ENCODE measurements at regions not wholly inside any gene's neighbourhood (a gene's known extent, or its start where the extent isn't known, plus 50 kb on each side); places are given as distances from the start of the nearest gene placed in this dataset.
"Not testable (repeated sequence)": the region's sequence is repeated elsewhere in the genome, so short reads cannot be mapped to it uniquely, and the experiment has no call there.

DNA sequence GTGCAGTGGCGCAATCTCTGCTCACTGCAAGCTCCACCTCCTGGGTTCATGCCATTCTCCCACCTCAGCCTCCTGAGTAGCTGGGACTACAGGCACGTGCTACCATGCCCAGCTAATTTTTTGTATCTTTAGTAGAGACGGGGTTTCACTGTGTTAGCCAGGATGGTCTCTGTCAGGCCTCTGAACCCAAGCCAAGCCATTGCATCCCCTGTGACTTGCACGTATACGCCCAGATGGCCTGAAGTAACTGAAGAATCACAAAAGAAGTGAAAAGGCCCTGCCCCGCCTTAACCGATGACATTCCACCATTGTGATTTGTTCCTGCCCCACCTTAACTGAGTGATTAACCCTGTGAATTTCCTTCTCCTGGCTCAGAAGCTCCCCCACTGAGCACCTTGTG is 147.2 kb upstream of the TRIB2 start:
- not testable (repeated sequence) for DNase-seq (ENCODE audit: extremely low spot score, insufficient read length, low read depth); FAIRE-seq

DNA sequence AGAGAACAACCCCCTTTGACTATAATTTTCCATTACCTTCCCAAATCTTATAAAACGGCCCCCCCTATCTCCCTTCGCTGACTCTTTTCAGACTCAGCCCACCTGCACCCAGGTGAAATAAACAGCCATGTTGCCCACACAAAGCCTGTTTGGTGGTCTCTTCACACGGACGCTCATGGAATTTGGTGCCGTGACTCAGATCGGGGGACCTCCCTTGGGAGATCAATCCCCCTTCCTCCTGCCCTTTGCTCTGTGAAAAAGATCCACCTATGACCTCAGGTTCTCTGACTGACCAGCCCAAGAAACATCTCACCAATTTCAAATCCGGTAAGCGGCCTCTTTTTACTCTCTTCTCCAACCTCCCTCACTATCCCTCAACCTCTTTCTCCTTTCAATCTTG is 146.8 kb upstream of the TRIB2 start:
- not testable (repeated sequence) for DNase-seq (ENCODE audit: extremely low spot score, insufficient read length, low read depth); FAIRE-seq

DNA sequence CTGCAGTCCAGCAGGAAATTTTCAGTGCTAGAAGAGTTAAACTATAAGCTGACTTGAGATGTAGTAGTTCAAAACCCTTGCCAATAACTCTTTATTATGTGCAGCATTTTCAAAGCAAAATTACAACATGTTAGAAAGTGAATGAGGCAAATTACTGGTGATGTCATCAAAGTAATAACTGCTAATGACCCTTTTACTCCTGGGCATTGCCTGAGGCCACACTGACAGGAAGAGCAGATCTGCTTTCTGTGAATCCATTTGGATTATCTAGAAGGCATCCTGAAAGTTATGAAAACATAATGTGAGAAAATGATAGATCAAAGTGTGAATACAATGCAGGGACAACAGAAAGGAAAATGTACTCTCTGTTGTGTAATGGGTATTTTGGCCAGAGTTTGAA is 139.6 kb upstream of the TRIB2 start:
- DNase-seq (ENCODE audit: extremely low spot score, insufficient read length, low read depth) (no peak), FAIRE-seq (no peak)

DNA sequence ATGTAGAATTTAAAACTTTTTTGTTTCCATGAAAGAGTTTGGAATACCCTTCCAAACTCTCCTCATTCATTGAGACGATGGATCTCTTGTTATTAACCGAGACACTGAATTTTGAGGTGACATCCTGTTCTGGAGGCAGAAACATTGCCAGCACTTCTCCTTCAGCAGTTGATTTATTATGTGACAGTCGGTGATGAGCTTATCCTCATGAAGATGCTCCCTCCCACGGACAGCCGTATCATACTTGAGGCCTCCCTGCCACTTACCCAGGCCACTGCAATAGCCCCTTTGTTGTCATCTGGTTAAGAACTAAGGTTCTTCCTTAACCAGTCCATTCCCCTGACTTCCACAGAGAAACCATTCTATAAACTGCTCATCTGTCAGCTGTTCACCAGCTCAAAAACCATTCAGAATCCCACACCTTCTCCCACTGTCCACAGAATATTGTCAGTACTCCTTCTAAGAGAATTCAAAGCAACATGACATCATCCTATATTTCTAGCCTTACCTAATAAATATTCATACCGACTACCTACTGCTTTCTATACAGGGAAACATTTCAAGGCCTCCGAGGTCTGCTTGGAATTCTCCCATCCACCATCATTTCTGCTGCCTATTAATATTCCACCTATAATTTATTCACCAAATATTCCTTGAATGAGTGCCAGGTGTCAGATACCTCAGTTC is 139.0 kb upstream of the TRIB2 start:
- DNase-seq (ENCODE audit: extremely low spot score, insufficient read length, low read depth) (no peak), FAIRE-seq (no peak)

DNA sequence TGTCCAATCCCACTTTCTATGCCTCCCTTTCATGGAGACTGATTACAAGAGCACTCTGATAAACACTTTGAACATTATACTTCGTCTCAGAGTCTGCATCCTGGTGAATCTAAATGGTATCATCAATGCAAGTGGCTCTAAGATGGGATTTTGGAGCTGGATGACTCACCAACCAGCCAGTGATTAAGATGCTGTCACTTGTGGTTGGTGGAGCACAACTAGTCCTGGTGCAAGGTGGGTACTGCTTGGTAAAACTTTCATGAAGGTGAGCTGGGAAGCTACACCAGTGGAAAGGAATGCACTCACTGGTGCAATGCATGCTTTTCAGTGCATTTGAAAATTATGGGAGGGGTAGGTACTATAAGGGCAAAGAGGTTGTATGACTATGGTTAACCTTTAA is 137.7 kb upstream of the TRIB2 start:
- FAIRE-seq (no peak), DNase-seq (ENCODE audit: extremely low spot score, insufficient read length, low read depth) (no peak)

DNA sequence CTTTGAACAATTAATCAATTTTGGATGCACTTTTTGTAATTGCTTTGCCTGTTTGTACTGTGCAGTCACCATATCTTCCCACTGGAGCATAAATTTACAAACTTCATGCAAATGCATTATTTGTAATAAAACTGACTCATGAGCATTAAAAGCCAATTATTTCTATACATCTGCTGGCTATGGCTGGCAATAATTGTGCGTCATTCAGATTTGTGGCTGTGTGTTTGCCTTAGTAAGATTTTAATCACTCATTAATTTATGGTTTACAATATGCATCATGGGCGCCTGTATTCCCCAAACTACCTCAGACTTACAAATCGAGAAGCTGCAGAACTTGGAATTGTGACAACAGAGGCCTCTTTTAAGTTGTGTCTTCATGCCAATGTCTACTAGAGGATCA is 132.4 kb upstream of the TRIB2 start:
- DNase-seq (ENCODE audit: extremely low spot score, insufficient read length, low read depth) (no peak), FAIRE-seq (no peak)

DNA sequence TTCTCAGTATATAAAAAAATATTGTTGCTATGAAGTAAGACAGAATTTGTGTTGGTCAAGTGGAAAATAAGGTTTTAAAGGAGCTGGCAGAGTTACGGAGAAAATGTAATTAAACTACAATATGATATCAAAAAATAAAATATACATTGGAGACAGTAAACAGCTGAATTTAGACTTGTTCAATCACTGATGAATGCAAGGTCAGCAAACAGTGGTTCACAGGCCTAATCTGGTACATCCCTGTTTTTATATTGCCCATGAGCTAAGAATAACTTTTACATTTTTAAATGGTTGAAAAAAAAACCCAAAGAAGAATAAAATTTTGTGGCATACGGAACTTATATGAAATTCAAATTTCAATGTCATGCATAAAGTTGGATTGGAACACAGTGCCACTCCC is 131.0 kb upstream of the TRIB2 start:
- no peak for DNase-seq (ENCODE audit: extremely low spot score, insufficient read length, low read depth)
- FAIRE-seq, result no peak

DNA sequence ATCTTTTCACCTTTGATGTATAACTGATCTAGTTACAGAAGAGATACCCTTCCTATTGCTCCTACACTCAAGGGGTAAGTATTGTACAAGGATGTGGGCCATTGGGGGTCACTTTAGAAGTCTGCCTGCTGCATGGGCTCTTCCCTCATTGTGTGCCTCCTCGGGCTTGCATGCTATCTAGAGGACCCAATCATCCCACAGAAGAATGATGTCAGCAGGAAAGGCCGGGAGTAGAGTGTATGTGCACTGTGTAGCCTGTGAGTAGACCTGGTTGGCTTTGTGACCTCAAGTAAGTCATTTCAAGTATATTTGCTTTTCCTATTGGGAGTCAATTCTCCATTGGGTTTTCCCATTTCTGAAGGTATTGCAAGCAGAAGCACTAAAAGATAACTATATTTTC is 129.5 kb upstream of the TRIB2 start:
- FAIRE-seq (no peak), DNase-seq (ENCODE audit: extremely low spot score, insufficient read length, low read depth) (no peak)

DNA sequence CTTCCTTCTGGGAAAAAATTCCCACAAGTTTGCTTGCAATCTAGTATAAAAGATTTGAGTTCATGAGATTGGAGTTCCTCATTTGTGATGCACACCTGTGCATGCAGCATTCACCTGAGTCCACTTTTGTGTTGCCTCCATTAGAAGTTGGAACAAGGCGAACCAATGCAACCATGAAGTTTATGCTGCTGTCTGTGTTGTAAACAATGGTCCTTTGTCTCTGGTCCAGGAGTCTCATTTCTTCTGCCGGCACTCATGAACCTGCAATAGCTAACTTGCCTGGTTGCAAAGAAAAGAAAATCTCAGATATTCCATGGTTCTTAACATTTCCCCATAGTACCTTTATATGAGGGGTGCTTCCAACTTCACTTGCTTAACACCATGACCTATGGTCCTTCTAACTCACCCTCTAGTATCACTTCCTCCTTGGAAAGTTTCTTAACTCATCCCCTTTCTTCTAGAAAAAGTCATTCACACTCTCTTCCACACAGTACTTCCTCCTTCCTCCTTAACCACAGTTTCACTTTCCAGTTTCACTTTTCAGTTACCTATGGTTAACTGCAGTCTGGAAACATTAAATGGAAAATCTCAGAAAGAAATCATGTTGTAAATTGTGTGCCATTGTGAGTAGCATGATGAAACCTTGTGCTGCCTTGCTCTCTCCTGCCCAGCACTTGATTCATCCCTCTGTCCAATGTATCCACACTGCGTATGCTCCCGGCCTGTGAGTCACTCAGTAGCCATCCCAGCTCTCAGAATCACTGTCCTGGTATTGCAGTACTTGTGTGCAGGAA is 128.8 kb upstream of the TRIB2 start:
- DNase-seq (ENCODE audit: extremely low spot score, insufficient read length, low read depth) (peak; percentile 4), FAIRE-seq (peak; percentile 90)

DNA sequence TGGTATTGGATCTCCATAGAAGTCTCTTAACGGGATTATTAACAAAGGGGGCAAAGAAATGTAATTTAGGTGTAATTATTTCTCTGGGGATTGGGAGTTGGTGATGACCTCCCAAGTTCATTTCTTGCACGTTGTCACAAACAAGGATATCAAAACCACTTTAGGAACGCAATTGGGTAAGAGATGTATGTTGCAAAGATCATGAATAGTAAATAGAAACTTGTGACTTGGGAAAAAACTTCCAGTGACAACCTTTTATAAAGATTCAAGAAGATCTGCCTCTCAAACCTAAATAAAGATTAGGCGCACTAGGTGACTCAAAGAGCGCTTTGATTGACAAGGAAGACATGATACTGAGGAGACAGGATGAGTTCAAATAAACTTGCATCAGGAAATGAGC is 127.8 kb upstream of the TRIB2 start:
- FAIRE-seq (no peak), DNase-seq (ENCODE audit: extremely low spot score, insufficient read length, low read depth) (no peak)

DNA sequence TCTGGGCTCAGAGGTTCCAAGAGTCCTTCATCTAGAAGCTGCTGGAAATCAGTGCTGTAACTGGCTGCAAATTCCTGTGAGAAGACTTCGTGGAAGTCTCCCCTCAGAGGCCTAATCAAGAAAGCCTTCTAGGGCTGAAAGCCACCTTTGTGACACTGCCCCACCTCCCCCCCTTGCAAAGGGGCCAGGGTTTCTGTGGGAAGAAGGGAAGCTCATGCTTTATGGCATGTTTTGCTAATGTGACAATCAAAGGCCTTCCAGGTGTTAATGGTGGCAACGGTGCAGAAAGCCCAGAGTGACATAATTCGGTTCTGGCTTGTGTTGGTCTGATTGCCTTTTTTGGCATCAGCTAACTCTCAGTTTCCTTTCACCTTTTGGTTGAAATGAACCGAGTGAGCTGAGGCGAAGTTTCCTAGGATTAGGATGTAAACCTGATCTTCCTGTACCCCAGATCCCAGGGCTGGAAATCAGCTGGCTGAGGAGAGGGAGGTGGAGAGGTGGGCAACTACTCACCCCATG is 126.9 kb upstream of the TRIB2 start:
- DNase-seq (ENCODE audit: extremely low spot score, insufficient read length, low read depth) (no peak), FAIRE-seq (peak; percentile 46)

DNA sequence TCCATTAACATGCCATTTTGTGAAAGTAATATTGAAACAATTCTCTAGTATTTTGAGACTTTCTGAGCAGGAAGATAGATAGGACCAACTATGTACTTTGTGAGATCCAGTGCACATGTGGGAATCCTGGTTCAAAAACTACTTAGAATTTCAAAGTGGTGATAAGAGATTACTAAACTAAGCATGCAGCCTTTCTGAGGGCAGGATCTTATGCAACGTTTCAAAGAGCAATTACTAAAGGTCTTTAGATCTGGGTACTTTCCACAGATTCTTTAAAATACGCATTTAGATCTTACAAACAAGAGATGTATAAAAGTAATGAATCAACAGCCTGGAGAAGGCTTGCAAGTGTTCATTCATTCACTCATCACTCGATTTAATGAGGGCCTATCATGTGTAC is 124.4 kb upstream of the TRIB2 start:
- FAIRE-seq, result no peak
- DNase-seq (ENCODE audit: extremely low spot score, insufficient read length, low read depth), result no peak

DNA sequence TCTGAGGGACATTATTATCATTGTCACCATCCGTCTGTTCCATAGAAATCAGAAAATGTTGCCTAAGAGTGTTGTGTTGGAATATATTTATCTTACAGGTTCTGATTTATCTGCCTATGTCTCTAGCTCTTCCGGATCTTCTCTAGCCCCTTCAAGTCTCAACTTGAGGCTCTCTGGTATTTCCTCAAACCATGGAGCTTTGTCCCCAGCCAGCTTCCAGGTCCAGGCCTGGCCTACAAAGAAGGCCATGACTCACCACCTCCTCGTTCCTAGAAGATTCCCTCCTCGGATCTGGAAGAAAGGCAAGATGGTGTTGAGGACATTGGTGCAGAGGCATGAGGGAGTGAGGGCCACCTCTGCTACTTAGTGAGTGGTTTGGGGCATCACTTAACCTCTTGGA is 122.1 kb upstream of the TRIB2 start:
- FAIRE-seq (no peak), DNase-seq (ENCODE audit: extremely low spot score, insufficient read length, low read depth) (no peak)

DNA sequence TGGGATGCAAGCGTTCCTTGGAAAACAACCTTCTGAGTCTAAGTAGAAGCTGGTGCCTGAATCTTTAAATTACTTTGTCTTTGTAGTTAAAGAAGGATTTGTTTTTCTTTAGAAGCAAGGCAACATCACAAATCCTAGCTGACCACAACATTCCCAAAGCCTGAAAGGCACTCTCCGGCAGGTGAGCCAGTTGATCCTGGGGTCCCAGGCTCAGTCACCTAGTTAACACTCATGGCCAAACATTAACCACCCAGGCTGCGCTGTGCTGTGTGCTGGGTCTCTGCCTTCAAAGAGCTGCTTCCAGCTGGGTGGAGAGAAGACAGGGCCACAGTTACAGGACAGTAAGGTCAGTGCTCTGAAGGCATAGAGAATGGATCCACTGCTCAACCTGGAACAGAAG is 120.0 kb upstream of the TRIB2 start:
- FAIRE-seq, result no peak
- no peak for DNase-seq (ENCODE audit: extremely low spot score, insufficient read length, low read depth)

DNA sequence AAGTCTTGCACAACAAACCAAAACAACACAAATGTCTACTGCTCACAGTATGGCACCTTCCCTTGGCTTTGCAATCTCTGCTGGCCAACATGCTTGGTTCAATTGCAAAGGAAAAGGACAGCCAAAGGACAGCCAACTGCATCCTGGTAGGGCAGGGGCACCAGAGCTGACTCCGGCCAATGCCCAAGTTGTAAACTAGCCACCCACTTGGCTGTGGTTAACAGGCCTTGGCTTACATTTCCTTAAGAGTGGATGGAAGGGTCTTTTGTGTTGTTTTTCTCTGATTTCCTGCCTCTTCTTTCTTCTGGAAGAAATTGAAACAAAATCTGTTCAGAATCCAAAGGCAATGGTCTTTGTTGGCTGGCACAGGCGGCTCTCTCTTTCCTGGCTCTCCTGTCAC is 119.1 kb upstream of the TRIB2 start:
- FAIRE-seq (no peak), DNase-seq (ENCODE audit: extremely low spot score, insufficient read length, low read depth) (no peak)

DNA sequence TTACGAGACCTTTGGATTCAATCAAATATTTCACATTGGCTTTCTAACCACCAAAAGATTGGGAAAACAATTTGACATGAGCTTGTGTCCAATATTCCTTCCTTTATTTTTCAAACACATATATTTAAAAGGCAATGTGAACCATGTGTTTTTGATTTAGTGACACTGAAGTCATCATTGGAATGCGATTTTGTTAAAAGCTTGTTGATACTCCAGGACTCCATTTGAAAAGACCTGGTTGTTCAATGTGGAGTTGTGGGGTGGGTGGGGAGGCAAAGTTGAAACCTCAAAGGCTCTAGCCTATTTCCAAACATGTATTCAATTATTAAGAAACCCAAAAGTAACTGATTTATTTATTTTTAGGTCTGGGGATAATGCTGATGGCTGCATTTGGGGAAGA is 114.1 kb upstream of the TRIB2 start:
- FAIRE-seq (no peak), DNase-seq (ENCODE audit: extremely low spot score, insufficient read length, low read depth) (no peak)

DNA sequence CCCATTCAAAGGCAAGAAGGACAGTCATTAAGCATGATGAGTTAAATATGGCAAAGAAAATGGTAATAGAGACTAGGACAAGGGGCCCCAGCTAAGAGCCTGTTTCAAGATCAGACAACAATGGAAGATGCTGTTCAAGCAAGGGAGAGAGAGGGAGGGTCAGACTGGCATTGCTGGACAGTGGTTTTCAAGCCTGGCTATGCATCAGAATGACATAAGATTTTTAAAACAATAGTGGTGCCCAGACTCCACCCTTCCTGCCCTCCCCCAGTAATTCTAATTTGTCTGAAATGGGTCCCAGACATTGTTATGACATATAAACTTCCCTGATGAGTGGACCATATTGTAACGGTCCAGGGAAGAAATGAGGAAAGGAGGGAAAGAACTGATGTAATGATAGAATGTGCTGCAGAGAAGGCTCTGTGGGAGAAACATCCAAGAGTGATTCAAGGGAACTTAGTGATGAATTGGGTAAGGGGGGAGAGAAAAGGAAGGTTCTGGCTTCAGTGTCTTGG is 112.9 kb upstream of the TRIB2 start:
- DNase-seq (ENCODE audit: extremely low spot score, insufficient read length, low read depth) (no peak), FAIRE-seq (no peak)

DNA sequence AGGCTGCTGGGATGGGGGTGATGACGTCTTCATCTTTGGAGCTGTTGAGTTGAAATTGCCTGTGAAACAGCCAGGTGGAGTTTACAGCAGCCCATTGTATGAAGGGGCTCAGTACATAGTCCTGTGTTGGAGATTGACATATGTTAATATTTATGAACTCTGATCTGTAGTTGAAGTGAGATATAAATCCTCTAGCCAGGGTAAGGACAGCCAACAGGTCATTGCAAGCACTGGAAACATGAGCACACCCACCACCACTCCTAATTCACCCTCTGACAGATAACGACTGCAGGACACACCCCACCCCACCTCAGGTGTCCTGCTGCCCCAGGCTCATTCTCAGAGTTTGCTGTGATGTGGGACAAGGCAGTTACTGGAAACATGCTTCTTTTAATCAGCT is 112.4 kb upstream of the TRIB2 start:
- DNase-seq (ENCODE audit: extremely low spot score, insufficient read length, low read depth) (no peak), FAIRE-seq (no peak)

DNA sequence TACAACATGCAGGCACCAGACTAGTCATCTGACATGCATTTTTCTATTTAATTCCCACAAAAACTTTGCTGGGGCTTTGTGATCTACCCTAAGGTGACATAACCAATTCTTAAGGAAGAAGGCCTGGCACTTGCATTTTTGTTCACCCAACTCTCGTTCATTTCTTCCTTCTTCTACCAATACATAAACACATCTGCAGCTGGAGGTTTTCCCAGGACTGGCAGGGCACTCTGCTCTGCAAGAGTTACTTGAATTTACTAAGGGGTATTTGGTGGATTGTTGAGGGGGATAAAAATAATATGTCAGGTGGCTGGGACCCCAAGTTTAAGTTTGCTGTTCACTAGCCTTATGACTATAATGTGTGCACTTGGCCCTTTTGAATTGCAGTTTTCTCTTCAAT is 111.4 kb upstream of the TRIB2 start:
- no peak for FAIRE-seq

DNA sequence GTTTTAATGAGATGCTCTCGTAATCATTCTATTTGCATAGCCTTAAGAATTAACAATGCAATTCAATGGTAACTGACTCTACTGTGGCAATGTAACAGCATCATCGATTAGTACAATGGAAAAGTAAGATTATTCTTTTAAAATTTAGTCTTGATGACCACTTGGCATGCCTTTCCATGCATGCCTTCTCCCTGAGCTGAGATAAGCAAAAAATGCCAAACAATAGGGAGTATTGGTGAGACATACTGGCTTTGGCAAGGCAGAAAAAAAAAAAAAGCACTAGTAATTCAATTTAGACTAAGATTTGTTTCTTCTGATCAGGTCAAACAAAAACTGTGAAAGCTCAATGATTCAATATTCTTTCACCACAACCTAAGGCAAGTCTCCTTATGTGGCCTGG is 110.8 kb upstream of the TRIB2 start:
- DNase-seq (ENCODE audit: extremely low spot score, insufficient read length, low read depth) (no peak), FAIRE-seq (no peak)

More for the DNA sequence above, 111.4 kb upstream of the TRIB2 start:
- no peak for DNase-seq (ENCODE audit: extremely low spot score, insufficient read length, low read depth)

DNA sequence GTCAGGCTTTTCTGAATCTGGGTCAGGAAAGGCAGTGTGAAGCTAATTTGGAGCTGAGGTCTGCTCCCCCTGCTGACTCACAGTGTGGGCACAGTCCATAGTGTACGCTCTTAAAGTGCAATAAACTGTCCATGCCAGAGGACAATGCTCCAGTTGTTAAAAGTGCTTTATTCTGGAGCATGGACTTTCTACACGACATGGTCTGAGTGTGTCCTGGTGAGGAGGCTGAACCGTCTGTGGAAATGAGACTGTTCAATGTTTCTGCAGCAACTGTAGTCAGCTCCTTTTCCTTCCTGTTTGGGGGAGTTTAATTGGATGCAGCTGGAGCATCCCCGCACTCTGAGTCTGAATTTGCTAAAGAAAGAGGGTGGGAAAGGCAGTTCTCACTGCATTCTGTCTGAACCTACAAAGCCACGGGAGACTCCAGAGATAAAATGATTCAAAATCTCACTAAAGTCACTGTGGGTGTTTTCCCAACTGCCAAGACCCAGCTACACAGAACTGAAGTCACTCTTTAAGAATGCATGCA is 110.2 kb upstream of the TRIB2 start:
- no peak for FAIRE-seq
- no peak for DNase-seq (ENCODE audit: extremely low spot score, insufficient read length, low read depth)
